ENCODE measurements at regions not wholly inside any gene's neighbourhood (a gene's known extent, or its start where the extent isn't known, plus 50 kb on each side); places are given as distances from the start of the nearest gene placed in this dataset.

- DNase-seq (ENCODE audit: low spot score), result no peak
- Mint-ChIP-seq H3K36me3 (ENCODE audit: low read depth) (peaks cover 10% of the 10 kb centered on the region), H3K9me3 (peaks cover 13% of the 10 kb centered on the region), H3K27me3 (ENCODE audit: insufficient read depth, low read depth, poor library complexity) (peaks cover 13% of the 10 kb centered on the region), H3K4me3 (no peak overlapping the region), H3K27ac (no peak overlapping the region), H3K4me1 (no peaks in the 10 kb centered on the region)
- Histone ChIP-seq H3K79me2 (replicated peaks; ENCODE audit: insufficient read depth) (no peaks in the 10 kb centered on the region), H3K4me3 (no peak overlapping the region), H2AFZ (no peak overlapping the region), H4K20me1 (replicated peaks; ENCODE audit: insufficient read depth) (no peaks in the 10 kb centered on the region), H3K27ac (ENCODE audit: low read depth) (no peak overlapping the region), H3K4me2 (no peak overlapping the region), H3F3A (replicated peaks; ENCODE audit: low read depth) (no peaks in the 10 kb centered on the region), H3K9me2 (ENCODE audit: insufficient read depth) (0 out of 2 replicates have a peak, but pooled peaks cover 4% of the 10 kb centered on the region), H3K27me3 (ENCODE audit: insufficient read depth) (no peaks in the 10 kb centered on the region), H3K36me3 (ENCODE audit: insufficient read depth) (no peaks in the 10 kb centered on the region), H3K4me1 (ENCODE audit: insufficient read depth) (no peaks in the 10 kb centered on the region)
- no peak for TF ChIP-seq ZNF331 (CRISPR knock-in tag; IDR thresholded peaks at IDR 0.05; ENCODE audit: low read depth)
- no peak for TF ChIP-seq POLR2AphosphoS5 (IDR thresholded peaks at IDR 0.05; ENCODE audit: low read depth)
- no peak for TF ChIP-seq EZH2phosphoT487 (IDR thresholded peaks at IDR 0.05; ENCODE audit: unreplicated experiment)
- TF ChIP-seq ETS1 (IDR thresholded peaks at IDR 0.05), result no peak
- TF ChIP-seq, protein P1, sequence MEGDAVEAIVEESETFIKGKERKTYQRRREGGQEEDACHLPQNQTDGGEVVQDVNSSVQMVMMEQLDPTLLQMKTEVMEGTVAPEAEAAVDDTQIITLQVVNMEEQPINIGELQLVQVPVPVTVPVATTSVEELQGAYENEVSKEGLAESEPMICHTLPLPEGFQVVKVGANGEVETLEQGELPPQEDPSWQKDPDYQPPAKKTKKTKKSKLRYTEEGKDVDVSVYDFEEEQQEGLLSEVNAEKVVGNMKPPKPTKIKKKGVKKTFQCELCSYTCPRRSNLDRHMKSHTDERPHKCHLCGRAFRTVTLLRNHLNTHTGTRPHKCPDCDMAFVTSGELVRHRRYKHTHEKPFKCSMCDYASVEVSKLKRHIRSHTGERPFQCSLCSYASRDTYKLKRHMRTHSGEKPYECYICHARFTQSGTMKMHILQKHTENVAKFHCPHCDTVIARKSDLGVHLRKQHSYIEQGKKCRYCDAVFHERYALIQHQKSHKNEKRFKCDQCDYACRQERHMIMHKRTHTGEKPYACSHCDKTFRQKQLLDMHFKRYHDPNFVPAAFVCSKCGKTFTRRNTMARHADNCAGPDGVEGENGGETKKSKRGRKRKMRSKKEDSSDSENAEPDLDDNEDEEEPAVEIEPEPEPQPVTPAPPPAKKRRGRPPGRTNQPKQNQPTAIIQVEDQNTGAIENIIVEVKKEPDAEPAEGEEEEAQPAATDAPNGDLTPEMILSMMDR (conservative IDR thresholded peaks at IDR 0.05; ENCODE audit: low read depth in 2 of 2), result no peak
- no peak for TF ChIP-seq ZNF114 (CRISPR knock-in tag; IDR thresholded peaks at IDR 0.05)
- TF ChIP-seq REST (IDR thresholded peaks at IDR 0.05; ENCODE audit: unreplicated experiment), result no peak
- no peak for TF ChIP-seq EZH2 (IDR thresholded peaks at IDR 0.05; ENCODE audit: low read depth, unreplicated experiment)
- TF ChIP-seq ZNF462 (CRISPR knock-in tag; IDR thresholded peaks at IDR 0.05), result no peak
- no peak for TF ChIP-seq CREB1 (CRISPR knock-in tag; IDR thresholded peaks at IDR 0.05; ENCODE audit: low read depth)
- TF ChIP-seq STAT1 (IDR thresholded peaks at IDR 0.05; ENCODE audit: unreplicated experiment), result no peak
- ATAC-seq, result no peak
Measured at GRCh38 chr17:5948811-5949210, 121.4 kb upstream of the WSCD1 start.
